SK-N-SH (cell line): ENCODE measurements at regions not wholly inside any gene's neighbourhood (a gene's known extent, or its start where the extent isn't known, plus 50 kb on each side); places are given as distances from the start of the nearest gene placed in this dataset.
A peak's percentile ranks its signal among the peaks of the same experiment; 100 is the strongest.

Experiments used
- CTCF ChIA-PET: fragments of 300-600, 350-600 bp; formaldehyde crosslinking; extraction: SDS; loops from one replicate; lab custom pipeline; 2021; lab: Yijun Ruan, JAX
- POLR2A ChIA-PET: fragments of 350-600 bp; sonication (Branson Sonifier 250); formaldehyde crosslinking; extraction: SDS; loops from one replicate; lab custom pipeline; 2020; ENCODE audit warnings: antibody characterized with exemption, inconsistent platforms; lab: Yijun Ruan, JAX
- DNase-seq: peaks from one replicate; pipeline ENCODE4 v3.0.0; 2012
- H2AFZ ChIP-seq: fragments of 200-600 bp; sonication (generic); 2 replicates; pipeline ENCODE4 v1.8.1; 2016; ENCODE audit warnings: antibody characterized with exemption, mild to moderate bottlenecking, low read depth
- H3F3A ChIP-seq: fragments of 200-600 bp; sonication (generic); replicated peaks from 2 replicates; pipeline ENCODE3; 2016; ENCODE audit warnings: antibody characterized with exemption, mild to moderate bottlenecking; ENCODE audit not compliant: insufficient read depth
- H3K27ac ChIP-seq, 2 experiments: fragments of 200-500 bp in 1 of 2; fragments of 200-600 bp in 1 of 2; sonication (Bioruptor generic) in 1 of 2; sonication (generic), shearing (Covaris generic) in 1 of 2; 2 replicates each; pipeline versions ENCODE4 v1.5.1 to v1.6.1; 2014 to 2016; ENCODE audit warnings: low read depth in 2 of 2, inconsistent platforms in 1 of 2, low read length in 1 of 2, mild to moderate bottlenecking in 1 of 2, mixed read lengths in 1 of 2
- H3K27me3 ChIP-seq: fragments of 200-600 bp; sonication (generic), shearing (Covaris generic); 2 replicates; pipeline ENCODE4 v1.6.1; 2016; ENCODE audit warnings: mixed run types; ENCODE audit not compliant: insufficient read depth
- H3K36me3 ChIP-seq, 2 experiments: fragments of 200-500 bp in 1 of 2; fragments of 200-600 bp in 1 of 2; sonication (Bioruptor generic) in 1 of 2; sonication (generic) in 1 of 2; replicated peaks in 1 of 2; 2 replicates each; pipeline versions ENCODE3 to v1.5.1; 2014 to 2016; ENCODE audit warnings: low read length in 1 of 2, mild to moderate bottlenecking in 1 of 2; ENCODE audit not compliant: insufficient read depth in 2 of 2, control insufficient read depth in 1 of 2
- H3K4me1 ChIP-seq, 2 experiments: fragments of 200-500 bp in 1 of 2; fragments of 200-600 bp in 1 of 2; sonication (Bioruptor generic) in 1 of 2; sonication (generic), shearing (Covaris generic) in 1 of 2; 2 replicates each; pipeline versions ENCODE4 v1.5.1 to v1.6.1; 2014 to 2016; ENCODE audit warnings: low read depth in 1 of 2, low read length in 1 of 2, mixed run types in 1 of 2; ENCODE audit not compliant: insufficient read depth in 2 of 2, control insufficient read depth in 1 of 2
- H3K4me2 ChIP-seq: fragments of 200-600 bp; sonication (generic), shearing (Covaris generic); 2 replicates; pipeline ENCODE4 v1.6.1; 2017; ENCODE audit warnings: mixed run types
- H3K4me3 ChIP-seq, 2 experiments: fragments of 200-500 bp in 1 of 2; fragments of 200-600 bp in 1 of 2; sonication (Bioruptor generic) in 1 of 2; sonication (generic), shearing (Covaris generic) in 1 of 2; 2 replicates each; pipeline versions ENCODE4 v1.5.1 to v1.8.1; 2014 to 2016; ENCODE audit warnings: low read depth in 2 of 2, inconsistent platforms in 1 of 2, low read length in 1 of 2, mild to moderate bottlenecking in 1 of 2, mixed read lengths in 1 of 2, moderate library complexity in 1 of 2
- H3K79me2 ChIP-seq: fragments of 200-600 bp; sonication (generic); 2 replicates; pipeline ENCODE4 v1.8.1; 2017; ENCODE audit warnings: mild to moderate bottlenecking; ENCODE audit not compliant: insufficient read depth
- H3K9ac ChIP-seq: fragments of 200-600 bp; sonication (generic); 2 replicates; pipeline ENCODE4 v1.6.1; 2017; ENCODE audit warnings: mixed run types
- H3K9me2 ChIP-seq: fragments of 200-600 bp; sonication (generic); 2 replicates; pipeline ENCODE4 v1.6.1; 2017; ENCODE audit warnings: mixed run types
- H3K9me3 ChIP-seq: fragments of 200-600 bp; sonication (generic); 2 replicates; pipeline ENCODE4 v1.6.1; 2017; ENCODE audit warnings: mixed run types, mild to moderate bottlenecking, moderate library complexity
- H4K20me1 ChIP-seq: fragments of 200-600 bp; sonication (generic); 2 replicates; pipeline ENCODE4 v1.6.1; 2017; ENCODE audit warnings: mild to moderate bottlenecking, mixed run types; ENCODE audit not compliant: insufficient read depth
- CHD2 ChIP-seq: fragments of 150-350 bp; IDR thresholded peaks from 2 replicates; pipeline ENCODE4 v1.6.1; 2018; ENCODE audit warnings: low read length; ENCODE audit not compliant: partially characterized antibody
- ELF1 ChIP-seq: IDR thresholded peaks from 2 replicates; pipeline ENCODE4 v1.4.0; 2012
- EP300 ChIP-seq, 2 experiments: IDR thresholded peaks; 2 replicates each; pipeline versions ENCODE4 v1.4.0 to v1.6.1; 2012; ENCODE audit warnings: borderline replicate concordance in 1 of 2, low read depth in 1 of 2, low read length in 1 of 2
- EZH2phosphoT487 ChIP-seq: fragments of 200-600 bp; sonication (generic); IDR thresholded peaks from 2 replicates; pipeline ENCODE4 v1.6.1; 2017; ENCODE audit warnings: low read depth, mixed run types, mild to moderate bottlenecking, antibody characterized with exemption, moderate library complexity, borderline replicate concordance
- GATA2 ChIP-seq: sonication (generic); formaldehyde crosslinking; IDR thresholded peaks from 2 replicates; pipeline ENCODE4 v1.5.0; 2020; ENCODE audit warnings: mild to moderate bottlenecking, missing genetic modification reagents
- JUND ChIP-seq: IDR thresholded peaks from 2 replicates; pipeline ENCODE4 v1.4.0; 2012
- MEF2A ChIP-seq: IDR thresholded peaks from 2 replicates; pipeline ENCODE4 v1.4.0; 2012; ENCODE audit warnings: low read depth, borderline replicate concordance
- MXI1 ChIP-seq: IDR thresholded peaks from 2 replicates; pipeline ENCODE4 v1.6.1; 2012; ENCODE audit warnings: mild to moderate bottlenecking, low read depth, low read length, improper control_type of control experiment
- NFIC ChIP-seq: IDR thresholded peaks from 2 replicates; pipeline ENCODE4 v1.4.0; 2012; ENCODE audit warnings: borderline replicate concordance
- RAD21 ChIP-seq: IDR thresholded peaks from 2 replicates; pipeline ENCODE4 v1.6.1; 2012; ENCODE audit warnings: mild to moderate bottlenecking, low read length
- RCOR1 ChIP-seq: fragments of 150-350 bp; IDR thresholded peaks from 2 replicates; pipeline ENCODE4 v1.6.1; 2017; ENCODE audit warnings: antibody characterized with exemption, low read length
- RFX5 ChIP-seq: IDR thresholded peaks from 2 replicates; pipeline ENCODE4 v1.6.1; 2012; ENCODE audit warnings: mild to moderate bottlenecking, improper control_type of control experiment, low read length
- TAF1 ChIP-seq: IDR thresholded peaks from 2 replicates; pipeline ENCODE4 v1.6.1; 2012; ENCODE audit warnings: low read depth, mild to moderate bottlenecking, low read length, moderate library complexity, borderline replicate concordance
- YY1 ChIP-seq: IDR thresholded peaks from 2 replicates; pipeline ENCODE4 v1.4.0; 2012; ENCODE audit warnings: low read depth, mild to moderate bottlenecking
- WGBS: methylation state at CpG from one replicate; pipeline ENCODE4 v1.1.6; 2017; ENCODE audit warnings: low lambda C conversion rate; 5-methylcytosine and 5-hydroxymethylcytosine counted together
- TF ChIP-seq, protein P1 (sequence below): IDR thresholded peaks from 2 replicates; pipeline ENCODE4 v1.4.0; 2012; ENCODE audit warnings: low read depth, borderline replicate concordance
- TF ChIP-seq, protein P2 (sequence below): IDR thresholded peaks from 2 replicates; pipeline ENCODE4; 2012

DNA sequence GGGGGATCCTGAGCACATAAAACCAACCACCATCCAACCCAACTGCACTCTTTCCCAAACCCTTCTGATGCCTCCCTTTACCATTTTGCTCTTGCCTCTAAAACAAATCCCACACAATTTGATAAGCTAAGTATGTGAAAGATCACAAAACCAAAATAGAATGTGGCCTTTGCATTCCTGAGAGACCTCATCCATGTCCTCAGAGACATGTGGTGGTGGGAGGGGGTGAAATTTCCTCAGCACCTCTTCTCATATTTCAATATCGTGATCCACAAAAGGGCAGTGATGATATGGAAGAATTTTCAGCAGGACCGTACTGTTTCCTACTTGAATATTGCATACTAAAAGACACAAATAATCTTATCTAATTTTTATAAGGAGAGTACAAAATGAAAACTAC lies 423.3 kb downstream of the TLE1 start:
- Histone ChIP-seq H3K9me2 (no peaks in the 10 kb centered on the region), H4K20me1 (no peaks in the 10 kb centered on the region), H3K9me3 (no peaks in the 10 kb centered on the region), H3K4me2 (no peak overlapping the region), H3K79me2 (no peaks in the 10 kb centered on the region), H3K27ac (no peak overlapping the region), H3K9ac (no peak overlapping the region), H3K27me3 (no peaks in the 10 kb centered on the region), H2AFZ (no peak overlapping the region), H3K4me1 (peaks cover 0 to 8% of the 10 kb centered on the region in 2 experiments; a peak in 1 of 4 replicates), H3K4me3 (no peak overlapping the region), H3F3A (no peaks in the 10 kb centered on the region), H3K36me3 (no peaks in the 10 kb centered on the region)
- DNase-seq, result no peak
- POLR2A ChIA-PET, result no interaction called here
- WGBS, result 43% methylated on average over 2 of the region's 2 CpGs
- TF ChIP-seq, protein P1, sequence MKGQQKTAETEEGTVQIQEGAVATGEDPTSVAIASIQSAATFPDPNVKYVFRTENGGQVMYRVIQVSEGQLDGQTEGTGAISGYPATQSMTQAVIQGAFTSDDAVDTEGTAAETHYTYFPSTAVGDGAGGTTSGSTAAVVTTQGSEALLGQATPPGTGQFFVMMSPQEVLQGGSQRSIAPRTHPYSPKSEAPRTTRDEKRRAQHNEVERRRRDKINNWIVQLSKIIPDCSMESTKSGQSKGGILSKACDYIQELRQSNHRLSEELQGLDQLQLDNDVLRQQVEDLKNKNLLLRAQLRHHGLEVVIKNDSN, result no peak
- TF ChIP-seq ELF1, result no peak
- no peak for TF ChIP-seq MXI1
- TF ChIP-seq MEF2A, result no peak
- no peak for TF ChIP-seq EZH2phosphoT487
- CTCF ChIA-PET, result interaction anchor here (1.8 kb wide), 1 partner anchor 14 kb away, joined by 6 read pairs; no protein-coding TSS in a partner anchor

DNA sequence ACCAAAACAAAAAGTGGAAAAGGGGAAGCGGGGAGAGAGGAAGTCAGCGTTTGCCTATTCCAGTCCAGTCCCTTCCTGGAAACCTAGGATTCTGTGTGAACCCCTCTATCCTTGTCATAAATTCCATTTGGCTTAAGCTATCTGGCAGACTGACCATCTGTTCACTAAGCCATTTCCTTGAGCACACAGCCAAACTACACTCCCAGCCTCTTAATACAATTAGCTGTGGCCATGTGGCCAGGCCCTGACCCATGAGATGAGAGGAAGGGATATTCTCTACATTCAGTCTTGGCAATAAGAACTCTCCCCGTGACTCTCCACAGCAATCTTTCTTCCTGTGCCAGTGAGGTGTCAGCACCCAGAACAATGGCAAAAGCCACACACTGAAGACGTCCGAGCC lies 424.8 kb downstream of the TLE1 start:
- DNase-seq, result peak; percentile 58
- H3K9ac ChIP-seq, result no peak overlapping the region
- peaks cover 0 to 8% of the 10 kb centered on the region in 2 experiments; a peak in 1 of 4 replicates for H3K4me1 ChIP-seq
- H4K20me1 ChIP-seq, result no peaks in the 10 kb centered on the region
- no peaks in the 10 kb centered on the region for H3K36me3 ChIP-seq
- no peaks in the 10 kb centered on the region for H3K27me3 ChIP-seq
- H3F3A ChIP-seq, result no peaks in the 10 kb centered on the region
- no peak overlapping the region for H2AFZ ChIP-seq
- TF ChIP-seq RAD21 (peak; percentile 36), RCOR1 (peak; percentile 80; the same call in 1 of the 2 replicates), JUND (no peak), RFX5 (no peak), TAF1 (no peak), MXI1 (peak; percentile 44; the same call in 1 of the 2 replicates), NFIC (no peak), ELF1 (no peak), CHD2 (peak; percentile 50), EP300 (IDR thresholded peaks at IDR 0.05; ENCODE audit: borderline replicate concordance in 1 of 2, low read depth in 1 of 2, low read length in 1 of 2) (peak in 1 of 2 experiments; percentile 68; a peak in 2 of 4 replicates), GATA2 (CRISPR knock-in tag) (0 out of 2 replicates have a peak, but pooled peaks have one; percentile 23), YY1 (no peak)
- TF ChIP-seq, protein P1, result no peak
- TF ChIP-seq, protein P2, sequence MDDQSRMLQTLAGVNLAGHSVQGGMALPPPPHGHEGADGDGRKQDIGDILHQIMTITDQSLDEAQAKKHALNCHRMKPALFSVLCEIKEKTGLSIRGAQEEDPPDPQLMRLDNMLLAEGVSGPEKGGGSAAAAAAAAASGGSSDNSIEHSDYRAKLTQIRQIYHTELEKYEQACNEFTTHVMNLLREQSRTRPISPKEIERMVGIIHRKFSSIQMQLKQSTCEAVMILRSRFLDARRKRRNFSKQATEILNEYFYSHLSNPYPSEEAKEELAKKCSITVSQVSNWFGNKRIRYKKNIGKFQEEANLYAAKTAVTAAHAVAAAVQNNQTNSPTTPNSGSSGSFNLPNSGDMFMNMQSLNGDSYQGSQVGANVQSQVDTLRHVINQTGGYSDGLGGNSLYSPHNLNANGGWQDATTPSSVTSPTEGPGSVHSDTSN, result no peak
- H3K27ac ChIP-seq, result peak overlapping the region in 1 of 2 experiments; percentile 58; a peak in 2 of 4 replicates
- H3K4me3 ChIP-seq, result no peak overlapping the region
- no peak overlapping the region for H3K4me2 ChIP-seq
- H3K79me2 ChIP-seq, result no peaks in the 10 kb centered on the region
- ChIA-PET CTCF (interaction anchor here (0.9 to 1.8 kb wide), 2 partner anchors 15 to 17 kb away, joined by 3 to 6 read pairs; no protein-coding TSS in a partner anchor), POLR2A (interaction anchor here (0.6 kb wide), 1 partner anchor 57 kb away, joined by 3 read pairs; no protein-coding TSS in a partner anchor)
- H3K9me2 ChIP-seq, result no peaks in the 10 kb centered on the region
- no peaks in the 10 kb centered on the region for H3K9me3 ChIP-seq
- WGBS, result 35% methylated on average over 5 of the region's 5 CpGs
